Testis (tissue), 2 donors: ENCODE measurements at regions not wholly inside any gene's neighbourhood (a gene's known extent, or its start where the extent isn't known, plus 50 kb on each side); places are given as distances from the start of the nearest gene placed in this dataset.

ENCODE experiments used
- DNase-seq: peaks from one replicate; pipeline ENCODE4 v3.0.0-alpha.2; 2019
- H3K27ac ChIP-seq, 2 donors: fragments of 200-600 bp; sonication (generic); one replicate each; pipeline ENCODE4 v1.5.1; 2019
- H3K27me3 ChIP-seq: fragments of 200-600 bp; sonication (generic); one replicate; pipeline ENCODE4 v1.5.1; 2019
- H3K36me3 ChIP-seq: fragments of 200-600 bp; sonication (generic); one replicate; pipeline ENCODE4 v1.5.1; 2017; ENCODE audit warnings: low read depth; ENCODE audit errors: missing control alignments
- H3K4me1 ChIP-seq: fragments of 200-600 bp; sonication (generic); one replicate; pipeline ENCODE4 v1.5.1; 2019
- H3K4me3 ChIP-seq, 2 donors: fragments of 200-600 bp; sonication (generic); one replicate each; pipeline ENCODE4 v1.5.1; 2017 to 2019
- H3K9me3 ChIP-seq: fragments of 200-600 bp; sonication (generic); one replicate; pipeline ENCODE4 v1.5.1; 2017
- POLR2A ChIP-seq: fragments of 450-650 bp; IDR thresholded peaks from one replicate; pipeline ENCODE4 v1.6.1; 2017; ENCODE audit warnings: antibody characterized with exemption, mild to moderate bottlenecking, moderate library complexity
- WGBS, 2 donors: methylation state at CpG; one replicate each; pipeline ENCODE4 v1.1.5; 2018; 5-methylcytosine and 5-hydroxymethylcytosine counted together
- intact Hi-C: fragments of 100-400 bp; cut with DNase I; formaldehyde crosslinking; loops from one replicate; pipeline ENCODE4 v1.15.1; 2023; ENCODE audit warnings: low total_unique reads
- TF ChIP-seq, protein P1 (sequence below), 3 experiments: fragments of 450-650 bp in 2 of 3; fragments of 200-600 bp in 1 of 3; sonication (generic) in 1 of 3; IDR thresholded peaks; one replicate each; pipeline ENCODE4 v1.5.1; 2016 to 2019; ENCODE audit warnings: antibody characterized with exemption in 3 of 3, mild to moderate bottlenecking in 2 of 3, moderate library complexity in 1 of 3

DNA sequence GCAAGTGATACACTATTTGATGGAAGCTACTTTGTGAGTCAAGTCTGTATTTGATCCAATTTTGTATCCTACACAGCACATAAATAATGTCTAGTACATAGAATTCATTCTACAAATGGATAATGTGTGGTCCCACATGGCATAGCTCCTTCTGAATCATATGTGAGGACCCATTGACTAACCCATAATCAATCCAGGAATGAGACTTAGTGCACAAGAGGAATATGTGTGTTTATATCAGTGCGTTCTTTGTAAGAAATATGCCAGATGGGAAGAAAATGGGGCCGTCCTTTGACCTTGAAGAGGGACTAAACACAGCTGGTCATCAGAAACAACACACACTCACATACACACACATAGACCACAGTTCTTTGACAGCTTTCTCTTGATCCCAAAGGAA, 282.7 kb upstream of the SEMA6D start:
- no peak for DNase-seq
- H3K36me3 ChIP-seq = no peaks in the 10 kb centered on the region
- H3K9me3 ChIP-seq = no peaks in the 10 kb centered on the region
- no peaks in the 10 kb centered on the region for H3K27me3 ChIP-seq
- H3K4me3 ChIP-seq = no peak overlapping the region
- TF ChIP-seq, protein P1, sequence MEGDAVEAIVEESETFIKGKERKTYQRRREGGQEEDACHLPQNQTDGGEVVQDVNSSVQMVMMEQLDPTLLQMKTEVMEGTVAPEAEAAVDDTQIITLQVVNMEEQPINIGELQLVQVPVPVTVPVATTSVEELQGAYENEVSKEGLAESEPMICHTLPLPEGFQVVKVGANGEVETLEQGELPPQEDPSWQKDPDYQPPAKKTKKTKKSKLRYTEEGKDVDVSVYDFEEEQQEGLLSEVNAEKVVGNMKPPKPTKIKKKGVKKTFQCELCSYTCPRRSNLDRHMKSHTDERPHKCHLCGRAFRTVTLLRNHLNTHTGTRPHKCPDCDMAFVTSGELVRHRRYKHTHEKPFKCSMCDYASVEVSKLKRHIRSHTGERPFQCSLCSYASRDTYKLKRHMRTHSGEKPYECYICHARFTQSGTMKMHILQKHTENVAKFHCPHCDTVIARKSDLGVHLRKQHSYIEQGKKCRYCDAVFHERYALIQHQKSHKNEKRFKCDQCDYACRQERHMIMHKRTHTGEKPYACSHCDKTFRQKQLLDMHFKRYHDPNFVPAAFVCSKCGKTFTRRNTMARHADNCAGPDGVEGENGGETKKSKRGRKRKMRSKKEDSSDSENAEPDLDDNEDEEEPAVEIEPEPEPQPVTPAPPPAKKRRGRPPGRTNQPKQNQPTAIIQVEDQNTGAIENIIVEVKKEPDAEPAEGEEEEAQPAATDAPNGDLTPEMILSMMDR (IDR thresholded peaks at IDR 0.05) = no peak
- no peak for TF ChIP-seq POLR2A
- intact Hi-C loops = no loop called here
- H3K27ac ChIP-seq = no peak overlapping the region
- no peaks in the 10 kb centered on the region for H3K4me1 ChIP-seq
- WGBS, 2 donors = 55 to 77% methylated on average over 2 of the region's 2 CpGs

DNA sequence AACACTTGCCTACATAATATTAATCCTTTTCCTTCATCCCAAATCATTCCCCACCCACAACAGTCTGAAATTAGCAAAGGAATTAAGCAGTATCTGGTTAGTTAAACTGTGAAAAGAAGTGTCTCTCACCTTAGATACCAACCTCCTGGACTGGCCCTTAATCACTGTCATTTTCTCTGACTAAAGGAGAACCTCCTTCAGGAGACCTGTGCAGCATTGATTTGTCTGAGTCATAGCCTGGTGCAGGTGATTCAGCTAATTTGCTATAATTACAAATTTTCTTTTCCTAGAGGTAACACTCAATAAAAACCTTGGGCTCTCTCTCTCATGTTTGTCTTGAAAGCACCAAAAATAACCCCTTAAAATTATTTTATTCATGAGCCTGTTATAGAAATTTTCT, 279.8 kb upstream of the SEMA6D start:
- no peak overlapping the region for H3K4me3 ChIP-seq
- no peaks in the 10 kb centered on the region for H3K36me3 ChIP-seq
- TF ChIP-seq, protein P1 (IDR thresholded peaks at IDR 0.05) = no peak
- TF ChIP-seq POLR2A = no peak
- DNase-seq = no peak
- H3K27ac ChIP-seq = no peak overlapping the region
- H3K9me3 ChIP-seq = no peaks in the 10 kb centered on the region
- intact Hi-C loops = no loop called here
- H3K27me3 ChIP-seq = no peaks in the 10 kb centered on the region
- no peaks in the 10 kb centered on the region for H3K4me1 ChIP-seq

DNA sequence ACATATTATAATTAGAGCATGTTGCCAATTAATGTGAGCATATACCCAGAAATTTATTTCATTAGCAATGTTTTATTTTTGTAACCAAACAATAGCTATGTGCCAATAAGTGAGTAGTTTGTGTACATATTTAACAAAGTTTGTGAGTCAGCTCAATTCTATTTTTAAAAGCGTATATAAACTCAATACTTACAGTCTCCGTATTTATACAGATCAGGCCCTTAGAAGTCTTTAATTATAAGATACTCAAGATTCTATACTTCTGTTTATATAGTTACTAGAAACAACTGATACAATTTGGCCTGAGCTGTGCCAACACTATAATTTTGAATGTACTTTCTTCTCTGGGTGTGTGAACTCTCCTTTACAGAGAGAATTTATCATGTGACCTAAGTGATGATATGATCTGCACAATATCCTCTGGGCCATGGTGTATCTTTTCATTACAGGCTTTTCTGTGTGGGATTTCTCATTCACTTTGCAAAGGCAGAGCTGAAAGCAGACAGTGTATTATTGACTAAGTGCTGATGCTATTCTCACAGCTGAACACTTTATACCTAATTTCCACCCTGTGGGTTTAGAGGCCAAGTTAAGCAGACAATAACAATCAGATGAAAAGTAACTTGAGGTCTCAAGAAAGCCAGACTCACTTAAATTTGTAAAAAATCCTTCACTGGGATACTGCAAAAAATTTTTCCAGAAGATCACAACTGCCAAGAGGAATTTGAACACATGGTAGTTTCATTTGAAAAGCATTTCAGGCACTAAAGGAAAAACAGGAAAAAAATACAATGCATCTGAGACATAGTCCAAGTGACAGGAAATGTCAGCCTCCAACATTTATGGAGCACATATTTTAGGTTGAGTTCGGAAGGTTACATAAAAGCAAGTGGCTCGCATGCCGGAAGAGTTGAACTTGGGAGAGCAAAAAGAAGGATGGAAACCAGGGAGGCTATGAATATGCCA, 277.9 kb upstream of the SEMA6D start:
- no peak for DNase-seq
- 64 to 67% methylated on average over 5 of the region's 5 CpGs for WGBS, 2 donors
- Histone ChIP-seq H3K9me3 (no peaks in the 10 kb centered on the region), H3K4me1 (no peaks in the 10 kb centered on the region), H3K27ac (no peak overlapping the region), H3K27me3 (no peaks in the 10 kb centered on the region), H3K36me3 (no peaks in the 10 kb centered on the region), H3K4me3 (no peak overlapping the region)
- TF ChIP-seq POLR2A = no peak
- TF ChIP-seq, protein P1 (IDR thresholded peaks at IDR 0.05) = no peak
- intact Hi-C loops = no loop called here

DNA sequence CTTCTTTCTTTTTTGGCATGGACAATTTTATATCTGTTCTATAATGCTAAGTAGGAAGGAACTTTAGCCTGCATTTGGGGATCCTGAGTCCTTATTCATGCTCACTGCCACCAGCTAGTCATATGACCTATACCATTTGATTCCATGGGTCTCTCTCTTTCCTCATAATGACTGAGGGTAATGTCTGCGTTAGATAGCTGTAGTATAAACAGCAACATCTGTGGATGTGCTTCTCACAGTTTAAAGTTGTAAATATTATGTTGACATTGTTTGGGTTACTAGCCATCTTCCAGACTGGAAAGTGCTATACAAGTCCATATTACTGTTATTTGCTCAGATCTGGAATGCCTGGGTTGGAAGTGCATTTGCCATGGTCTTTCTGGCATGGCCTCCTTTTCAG, 274.9 kb upstream of the SEMA6D start:
- 91 to 100% methylated on average over 1 of the region's 1 CpG for WGBS, 2 donors
- intact Hi-C loops = no loop called here
- H3K4me1 ChIP-seq = no peaks in the 10 kb centered on the region
- no peak for DNase-seq
- no peak overlapping the region for H3K4me3 ChIP-seq
- no peaks in the 10 kb centered on the region for H3K9me3 ChIP-seq
- H3K36me3 ChIP-seq = no peaks in the 10 kb centered on the region
- no peaks in the 10 kb centered on the region for H3K27me3 ChIP-seq
- no peak for TF ChIP-seq POLR2A
- TF ChIP-seq, protein P1 (IDR thresholded peaks at IDR 0.05) = no peak
- no peak overlapping the region for H3K27ac ChIP-seq

DNA sequence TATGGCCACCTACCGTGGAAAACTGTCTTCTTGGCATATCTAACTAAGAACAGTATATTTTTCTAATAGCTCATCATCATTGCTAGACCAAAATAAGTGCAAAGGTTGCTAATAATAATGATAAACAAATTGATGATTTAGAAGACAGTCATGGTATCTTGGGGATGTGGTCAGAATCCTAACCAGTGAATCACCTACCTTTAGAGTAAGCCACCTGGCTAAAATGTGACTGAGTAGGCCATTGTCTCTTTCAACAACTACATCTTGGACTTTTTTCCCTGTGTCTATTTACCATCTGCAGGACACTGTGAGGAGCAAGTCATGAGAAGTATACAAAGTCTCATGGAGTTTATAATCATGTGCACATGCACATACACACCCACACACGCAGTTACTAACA, 273.5 kb upstream of the SEMA6D start:
- WGBS, 2 donors = 91 to 93% methylated on average over 2 of the region's 2 CpGs
- Histone ChIP-seq H3K4me1 (no peaks in the 10 kb centered on the region), H3K4me3 (no peak overlapping the region), H3K36me3 (no peaks in the 10 kb centered on the region), H3K27ac (no peak overlapping the region), H3K9me3 (no peaks in the 10 kb centered on the region), H3K27me3 (no peaks in the 10 kb centered on the region)
- TF ChIP-seq, protein P1 (IDR thresholded peaks at IDR 0.05) = no peak
- TF ChIP-seq POLR2A = no peak
- DNase-seq = no peak
- intact Hi-C loops = no loop called here
